ENCODE measurements at regions not wholly inside any gene's neighbourhood (a gene's known extent, or its start where the extent isn't known, plus 50 kb on each side); places are given as distances from the start of the nearest gene placed in this dataset.

DNA sequence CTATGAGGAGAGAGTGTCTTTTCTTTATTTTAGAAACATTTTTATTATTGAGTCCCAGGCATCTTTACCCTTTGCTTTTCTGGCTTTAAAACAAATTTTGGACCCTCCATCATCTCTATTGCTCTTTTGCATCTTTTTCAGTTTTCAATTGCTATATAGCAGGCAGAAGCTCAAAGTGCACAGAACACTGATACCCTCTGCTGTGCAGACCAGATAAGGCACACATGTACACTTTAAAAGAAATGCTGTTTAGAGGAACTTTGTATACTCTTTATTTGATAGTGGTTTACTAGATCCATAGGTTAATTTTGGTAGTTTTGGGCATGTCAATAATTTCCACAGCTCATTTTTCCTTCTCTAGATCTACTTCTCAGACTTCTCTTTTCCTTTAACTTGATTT, 324.2 kb downstream of the SH2D4B start:
- no peak for DNase-seq

DNA sequence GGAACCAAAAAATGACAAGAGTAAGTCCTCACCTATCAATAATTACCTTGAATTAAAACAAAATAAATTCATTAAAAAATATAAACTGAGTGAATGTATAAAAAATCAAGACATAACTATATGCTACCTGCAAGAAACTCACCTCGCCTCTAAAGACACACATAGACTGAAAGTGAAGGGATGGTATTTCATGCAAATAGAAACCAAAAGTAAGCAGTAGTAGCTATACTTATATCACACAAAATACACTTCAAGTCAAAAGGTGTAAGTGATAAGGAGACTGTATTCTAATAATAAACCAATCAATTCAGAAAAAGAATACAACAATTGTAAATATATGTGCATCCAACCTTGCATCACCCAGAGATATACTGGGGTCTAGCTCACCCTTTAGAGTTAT, 332.6 kb downstream of the SH2D4B start:
- no peak for DNase-seq

DNA sequence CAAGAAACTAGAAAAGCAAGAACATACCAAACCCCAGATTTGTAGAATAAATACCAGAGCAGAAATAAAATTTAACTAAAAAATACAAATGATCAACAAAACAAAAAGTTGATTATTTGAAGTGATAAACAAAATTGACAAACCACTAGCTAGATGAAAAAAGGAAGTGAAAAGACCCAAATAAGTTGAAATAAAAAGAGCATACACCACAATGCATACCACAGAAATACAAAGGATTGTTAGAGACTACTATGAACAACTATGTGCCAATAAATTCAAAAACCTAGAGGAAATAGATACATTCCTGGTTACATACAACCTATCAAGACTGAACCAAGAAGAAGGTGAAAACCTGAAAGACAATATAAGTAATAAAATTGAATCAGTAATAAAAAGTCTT, 333.4 kb downstream of the SH2D4B start:
- DNase-seq, result no peak

DNA sequence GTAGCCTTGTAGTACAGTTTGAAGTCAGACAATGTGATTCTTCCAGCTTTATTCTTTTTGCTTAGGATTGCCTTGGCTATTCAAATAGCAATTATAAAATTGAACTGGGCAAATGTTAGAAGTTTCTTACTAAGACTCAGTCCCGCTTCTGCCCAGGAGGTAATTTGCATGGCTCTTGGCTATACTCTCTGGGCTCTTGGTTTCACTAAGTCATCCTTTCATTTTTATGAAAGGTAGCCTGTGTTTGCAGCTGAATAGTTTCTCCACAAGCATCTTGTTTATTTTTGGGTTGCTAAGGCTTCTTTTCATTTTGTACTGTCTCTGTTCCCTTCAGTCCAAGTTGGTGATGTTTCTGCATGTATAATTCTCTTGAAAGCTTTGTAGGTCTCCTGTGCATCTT, 340.6 kb downstream of the SH2D4B start:
- DNase-seq, result no peak

DNA sequence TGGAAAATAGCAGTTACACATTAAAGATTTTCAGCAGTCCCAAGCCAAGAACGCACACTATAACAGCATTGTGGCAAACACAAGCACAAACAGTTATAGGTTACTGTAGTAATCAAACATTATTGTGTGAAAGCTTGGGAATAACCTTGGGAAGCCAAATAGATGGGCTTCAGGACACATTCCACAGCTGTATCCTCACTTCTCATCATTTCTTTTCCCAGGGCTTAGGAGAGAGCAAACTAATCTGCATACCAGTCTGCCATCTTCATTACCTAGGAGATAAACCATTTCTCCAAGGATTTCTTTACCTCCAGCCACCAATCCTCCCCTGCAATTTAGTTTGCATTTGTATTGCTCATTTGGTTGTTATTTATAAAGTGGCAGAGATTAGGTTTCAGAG, 352.4 kb downstream of the SH2D4B start:
- DNase-seq, result no peak

DNA sequence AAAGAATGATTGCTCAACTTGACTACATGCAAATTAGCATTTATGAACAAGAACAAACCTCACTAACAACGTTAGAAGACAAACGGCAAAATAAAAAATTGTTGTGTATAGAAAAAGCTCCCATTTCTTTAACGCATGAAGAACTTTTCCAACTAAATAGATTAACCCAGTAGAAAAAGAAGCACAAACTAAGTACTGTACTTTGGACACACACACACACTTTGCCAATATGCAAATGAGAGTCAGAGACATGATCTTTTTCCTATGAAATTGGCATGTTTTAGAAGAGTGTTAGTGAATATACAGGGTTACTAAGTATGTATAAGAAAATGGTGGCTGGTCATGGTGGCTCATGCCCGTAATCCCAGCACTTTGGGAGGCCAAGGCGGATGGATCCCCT, 355.6 kb downstream of the SH2D4B start:
- no peak for DNase-seq

DNA sequence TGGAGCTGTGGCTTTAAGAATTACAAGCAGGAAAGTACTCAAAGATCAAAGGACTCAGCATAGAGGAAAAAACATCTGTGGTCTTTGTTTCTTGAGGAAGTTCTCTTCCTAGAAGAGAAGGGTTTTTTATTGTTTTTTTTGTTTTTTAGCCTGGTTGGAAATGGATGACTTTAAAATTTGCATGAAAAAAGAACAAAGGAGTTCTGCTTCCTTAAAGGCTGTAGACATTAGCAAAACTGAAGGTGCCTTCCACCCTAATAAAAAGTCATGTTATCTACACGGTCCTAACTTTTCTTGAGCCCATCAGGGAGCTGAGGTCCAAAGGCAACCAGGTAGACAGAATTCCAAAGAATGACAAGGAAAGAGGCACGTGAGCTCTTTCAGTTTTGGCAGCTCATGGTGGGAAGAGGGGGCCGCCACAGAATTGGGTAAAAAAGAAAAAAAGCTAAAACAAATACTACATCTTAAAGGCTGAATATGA, 356.6 kb downstream of the SH2D4B start:
- DNase-seq, result no peak

DNA sequence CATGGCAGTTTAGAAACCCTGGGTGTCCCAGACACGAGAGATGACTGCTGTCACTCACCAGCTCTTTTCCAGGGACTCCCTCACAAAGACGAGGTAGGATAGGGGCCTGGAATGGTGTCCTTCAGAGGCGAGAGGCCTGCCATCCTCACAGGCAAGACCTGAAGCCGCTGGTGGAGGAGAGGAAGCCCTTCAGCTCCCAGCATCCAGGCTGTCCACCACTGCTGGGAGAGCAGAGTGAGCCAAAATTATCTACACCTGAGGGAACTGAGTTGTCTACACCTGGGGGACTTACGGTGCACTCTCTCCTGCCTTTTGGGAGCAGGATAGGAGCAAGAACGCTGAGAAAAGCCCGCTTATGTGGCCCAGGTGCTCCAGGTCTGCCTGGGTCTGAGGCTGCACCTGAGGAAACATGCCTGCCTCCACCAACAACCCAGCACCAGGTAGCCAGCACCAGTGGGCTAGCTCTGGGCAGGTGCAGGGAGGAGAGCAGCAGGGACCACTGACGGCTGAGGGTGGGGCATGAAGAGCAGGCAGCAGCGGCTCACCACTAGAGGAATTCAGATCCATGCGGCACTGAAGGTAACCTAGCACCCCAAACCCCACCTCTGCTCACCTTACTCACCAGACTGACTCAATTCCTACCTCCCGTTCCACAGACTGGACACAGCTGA, 357.2 kb downstream of the SH2D4B start:
- no peak for DNase-seq

DNA sequence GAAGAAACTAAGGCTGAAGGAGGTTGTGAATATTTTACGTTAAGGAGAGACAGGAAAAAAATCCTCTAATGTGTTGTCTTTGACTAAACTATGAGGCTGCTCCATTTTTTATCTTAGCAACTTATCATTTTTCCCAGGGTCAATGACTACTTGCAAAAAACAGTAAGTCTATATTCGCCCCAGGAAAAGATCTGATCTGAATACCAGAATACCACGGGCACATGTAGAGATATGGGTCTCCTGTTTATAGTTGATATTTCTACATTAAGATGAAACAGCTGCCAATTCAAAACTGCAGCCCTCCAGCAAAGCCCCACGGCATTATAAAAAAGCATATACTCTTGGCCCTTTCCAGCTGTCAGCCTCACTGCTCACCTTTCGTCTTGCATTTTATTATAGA, 358.4 kb downstream of the SH2D4B start:
- no peak for DNase-seq

DNA sequence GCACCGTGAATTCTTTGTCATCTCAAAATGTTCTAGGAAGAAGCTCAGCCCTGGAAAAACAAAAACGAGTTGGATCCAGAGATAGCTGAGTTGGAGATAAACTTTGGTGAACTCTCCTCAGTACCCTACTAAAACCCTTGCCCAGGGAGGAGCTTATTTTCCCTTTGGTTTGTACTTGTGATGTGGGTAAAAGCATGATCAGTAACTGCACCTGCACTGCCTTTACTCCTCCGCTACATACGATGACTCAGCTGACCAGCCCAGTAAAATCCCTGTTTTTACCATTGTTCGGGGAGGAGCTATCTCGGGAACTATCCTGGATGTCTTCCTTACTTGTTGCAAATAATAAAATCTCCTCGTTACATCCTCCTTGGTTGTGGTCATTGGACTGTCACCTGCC, 359.3 kb downstream of the SH2D4B start:
- no peak for DNase-seq

DNA sequence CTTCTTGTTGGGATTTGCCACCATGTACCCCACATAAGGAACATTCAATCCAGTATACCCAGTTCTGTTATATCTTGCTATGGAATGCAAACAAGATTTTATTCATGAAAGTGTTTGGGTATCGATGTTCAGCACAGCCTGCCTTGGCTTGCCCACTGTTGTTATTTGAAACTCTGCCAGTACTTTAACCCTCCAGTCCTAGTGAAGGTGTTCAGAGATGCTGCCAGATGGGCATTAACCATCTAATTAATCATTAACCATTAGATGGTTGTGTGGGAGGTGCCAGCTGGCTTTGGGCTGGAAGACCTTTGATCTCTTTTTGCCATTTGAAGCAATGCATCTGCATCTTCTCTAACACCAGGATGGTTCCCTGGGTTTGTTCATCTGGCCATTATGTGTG, 363.0 kb downstream of the SH2D4B start:
- DNase-seq, result no peak

DNA sequence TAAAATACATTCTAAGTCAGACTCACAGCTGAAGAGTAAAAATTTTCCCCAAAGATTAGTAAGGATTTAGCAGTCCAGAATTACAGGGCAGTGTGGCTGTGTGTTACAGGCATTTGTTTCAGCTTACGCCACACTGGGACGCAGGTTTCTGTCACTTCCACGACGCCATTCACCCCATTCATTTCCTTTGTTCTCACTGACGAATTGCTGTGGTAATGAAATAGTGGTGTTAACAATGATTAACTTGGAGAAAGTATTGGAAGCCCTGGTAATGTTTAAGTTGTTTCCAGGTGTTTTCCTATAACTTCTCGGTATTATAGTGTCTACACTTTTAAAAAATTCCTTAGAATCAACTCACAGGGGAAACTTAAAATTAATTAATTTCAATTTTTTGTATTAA, 370.9 kb downstream of the SH2D4B start:
- DNase-seq, result no peak

DNA sequence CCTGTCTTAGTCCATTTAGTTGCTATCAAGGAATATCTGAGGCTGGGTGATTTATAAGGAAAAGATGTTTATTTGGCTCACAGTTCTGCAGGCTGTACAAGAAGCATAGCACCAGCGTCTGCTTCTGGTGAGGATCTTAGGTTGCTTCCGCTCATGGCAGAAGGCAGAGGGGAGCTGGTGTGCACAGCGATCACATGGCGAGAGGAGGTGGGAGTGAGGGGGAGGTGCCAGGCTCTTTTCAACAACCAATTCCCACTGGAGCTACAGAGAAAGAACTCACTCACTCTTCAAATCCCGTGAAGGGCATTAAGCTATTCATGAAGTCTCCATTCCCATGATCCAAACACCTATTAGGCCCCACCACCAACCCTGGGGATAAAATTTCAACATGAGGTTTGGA, 371.6 kb downstream of the SH2D4B start:
- no peak for DNase-seq

DNA sequence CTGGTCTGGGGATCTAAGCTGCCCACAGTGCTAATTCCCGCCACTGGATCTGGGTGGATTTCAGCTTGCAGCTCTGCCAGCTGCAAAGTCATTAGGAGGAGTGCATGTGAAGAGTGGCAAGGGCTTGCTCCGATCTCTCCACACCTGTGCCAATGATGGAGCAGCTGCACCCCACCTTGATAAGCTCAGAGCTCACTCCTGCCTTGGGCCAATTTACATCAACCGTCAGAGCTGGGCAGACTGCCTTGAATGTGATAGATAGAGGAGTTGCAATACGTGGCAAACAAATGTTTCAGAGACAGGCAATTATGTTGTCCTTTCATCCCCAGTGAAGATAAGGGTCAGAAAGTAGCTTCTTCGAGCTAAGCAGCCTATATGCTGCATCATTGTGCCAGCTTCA, 379.9 kb downstream of the SH2D4B start:
- no peak for DNase-seq

DNA sequence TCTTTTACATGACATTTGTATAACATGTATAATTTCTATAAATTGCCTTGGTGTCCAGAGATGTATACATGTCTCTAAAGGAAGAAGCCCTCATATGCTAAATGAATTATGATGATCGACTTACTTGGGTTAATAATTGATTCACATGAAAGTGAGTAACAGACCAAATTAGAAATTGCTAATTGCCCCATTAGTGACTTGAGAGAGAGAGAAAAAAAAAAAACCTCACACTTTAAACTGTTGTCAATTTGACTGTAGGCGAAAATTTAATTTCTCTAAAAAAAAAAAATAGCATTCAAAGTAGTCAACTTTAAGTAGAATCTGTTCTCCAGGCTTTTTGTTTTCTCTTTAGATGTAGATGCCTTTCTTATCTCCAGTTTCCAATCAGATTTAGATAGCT, 383.3 kb downstream of the SH2D4B start:
- DNase-seq, result no peak

DNA sequence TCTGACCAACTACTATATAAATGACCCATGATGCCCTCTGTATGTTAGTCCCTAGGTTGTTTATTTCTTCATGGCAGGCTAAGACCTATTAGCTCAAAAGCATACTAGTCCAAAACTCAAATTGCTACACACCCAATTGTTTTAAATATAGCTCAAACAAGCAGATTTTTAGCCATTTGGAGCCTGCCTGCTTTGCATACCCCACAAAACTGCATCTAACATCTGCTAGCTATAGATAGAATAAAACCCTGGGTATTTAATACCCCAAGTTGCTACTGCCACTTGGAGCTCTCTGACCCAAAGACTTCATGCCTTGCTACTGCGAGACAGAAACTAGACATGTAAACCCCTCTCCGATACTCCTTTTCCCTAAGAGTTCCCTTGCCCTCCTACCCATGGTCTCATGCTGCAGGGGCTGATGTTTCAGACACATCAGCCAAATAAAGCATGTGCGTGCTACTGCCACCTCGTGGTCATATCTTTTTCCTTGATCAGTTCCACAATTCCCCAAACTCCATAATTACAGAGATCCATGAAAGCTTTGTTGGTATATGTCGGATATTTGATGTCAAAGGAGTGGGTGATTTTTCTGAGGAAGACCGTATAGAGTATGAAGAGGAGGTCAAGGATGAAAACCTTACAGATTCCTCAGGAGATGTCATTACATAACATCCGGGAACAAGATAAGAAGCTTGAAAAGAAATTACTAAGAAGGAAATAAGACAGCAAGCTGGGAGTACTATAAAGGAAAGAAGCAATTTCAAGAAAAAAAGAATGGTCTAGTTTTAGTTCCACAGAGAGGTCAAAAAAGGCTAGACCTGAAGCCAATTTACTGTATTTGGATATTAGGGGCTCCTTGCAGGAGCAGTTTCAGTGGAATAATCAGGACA, 386.6 kb downstream of the SH2D4B start:
- peak; percentile 70 for DNase-seq

DNA sequence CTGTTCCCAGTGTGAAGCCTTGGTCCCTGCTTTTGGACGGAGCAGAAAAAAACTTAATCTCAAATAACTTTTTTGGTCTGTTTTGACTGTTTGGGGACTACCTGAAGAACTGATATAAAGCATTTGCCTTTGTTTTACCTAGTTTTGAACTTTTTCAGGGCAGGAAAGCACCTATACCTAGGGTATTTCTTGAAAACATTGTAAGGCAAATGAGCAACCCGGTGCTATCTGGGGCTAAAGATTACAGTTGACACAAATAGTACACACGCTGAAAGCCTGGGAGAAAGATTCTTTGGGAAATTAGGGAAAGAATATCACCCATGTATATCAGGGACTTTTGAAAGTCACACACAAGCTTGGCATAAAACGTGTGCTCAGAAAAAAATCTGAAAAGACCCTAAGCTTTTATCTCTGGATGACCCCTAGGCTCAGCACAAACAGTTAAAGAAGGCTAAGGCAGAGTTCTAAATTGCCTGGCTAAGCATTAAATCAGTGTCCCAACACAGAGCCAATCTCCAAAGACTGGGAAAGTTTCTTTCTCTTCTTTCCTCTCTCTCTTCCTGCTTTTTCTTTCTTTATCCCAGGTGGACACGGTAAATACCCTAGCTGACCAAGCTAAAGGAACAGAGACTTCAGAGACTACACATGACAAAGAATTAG, 389.8 kb downstream of the SH2D4B start:
- no peak for DNase-seq

DNA sequence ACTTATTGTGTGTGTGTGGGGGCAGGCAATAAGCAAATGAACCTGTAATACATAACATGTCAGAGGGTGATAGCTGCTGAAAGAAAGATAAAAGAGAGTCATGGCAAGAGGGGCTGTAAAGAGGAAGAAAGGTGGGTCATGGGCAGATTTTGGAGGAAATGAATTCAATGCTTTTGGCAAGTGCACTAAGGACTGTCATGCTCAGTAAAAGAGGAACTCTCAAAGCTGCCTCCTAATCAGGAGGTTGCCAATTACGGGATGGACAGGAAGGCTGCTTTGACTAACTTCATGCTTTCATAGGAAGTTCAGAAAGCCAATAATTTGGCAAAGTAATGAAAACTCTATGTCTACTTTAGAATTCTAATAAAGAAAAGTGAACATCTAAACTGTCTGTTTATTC, 401.2 kb downstream of the SH2D4B start:
- DNase-seq, result no peak

DNA sequence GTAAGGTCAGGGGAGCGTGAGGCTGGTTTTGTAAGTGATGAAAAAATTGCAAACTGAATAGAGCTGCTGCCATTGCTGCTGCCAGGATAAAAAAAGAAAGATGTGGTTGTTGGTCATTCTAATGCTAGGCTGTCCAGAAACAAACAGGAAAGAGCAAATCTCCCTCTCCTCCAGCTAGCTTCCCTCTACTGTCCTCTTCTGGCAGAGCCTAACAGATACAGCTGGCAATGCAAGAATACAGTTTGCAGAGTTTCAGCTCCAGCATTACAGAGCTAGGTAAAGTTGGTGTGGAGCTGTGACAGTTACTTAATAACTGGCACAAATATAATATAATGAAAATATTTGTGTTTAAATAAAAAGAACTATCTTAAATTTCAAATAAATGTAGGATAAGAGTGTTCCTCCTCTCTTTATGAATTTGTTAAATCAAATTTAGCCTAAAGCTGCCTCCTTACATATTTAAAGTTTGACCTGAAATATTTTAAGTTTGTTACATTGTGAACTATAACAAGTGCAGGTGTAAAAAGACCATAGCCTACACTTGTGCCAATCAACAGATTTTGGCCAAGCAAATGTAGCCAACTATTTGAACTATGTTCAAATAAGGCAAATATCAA, 407.7 kb downstream of the SH2D4B start:
- DNase-seq, result no peak

DNA sequence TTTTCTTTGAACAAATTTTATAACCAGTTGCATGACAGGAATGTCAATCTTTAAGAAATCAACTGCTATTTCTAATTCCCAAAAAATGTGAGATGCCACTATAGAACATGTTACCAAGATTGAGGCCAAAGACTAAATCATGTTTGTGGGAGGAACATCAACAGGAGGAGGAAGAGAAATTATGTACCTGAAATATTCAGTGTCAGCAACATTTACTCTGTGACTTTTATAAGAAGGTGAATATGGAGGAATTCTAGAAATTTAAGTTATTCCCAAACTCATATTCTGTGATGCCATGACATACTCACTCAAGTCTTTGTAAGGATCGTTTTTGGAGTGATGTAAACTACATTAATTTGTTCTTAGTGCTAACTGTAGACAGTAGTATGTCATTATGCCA, 408.4 kb downstream of the SH2D4B start:
- no peak for DNase-seq

DNA sequence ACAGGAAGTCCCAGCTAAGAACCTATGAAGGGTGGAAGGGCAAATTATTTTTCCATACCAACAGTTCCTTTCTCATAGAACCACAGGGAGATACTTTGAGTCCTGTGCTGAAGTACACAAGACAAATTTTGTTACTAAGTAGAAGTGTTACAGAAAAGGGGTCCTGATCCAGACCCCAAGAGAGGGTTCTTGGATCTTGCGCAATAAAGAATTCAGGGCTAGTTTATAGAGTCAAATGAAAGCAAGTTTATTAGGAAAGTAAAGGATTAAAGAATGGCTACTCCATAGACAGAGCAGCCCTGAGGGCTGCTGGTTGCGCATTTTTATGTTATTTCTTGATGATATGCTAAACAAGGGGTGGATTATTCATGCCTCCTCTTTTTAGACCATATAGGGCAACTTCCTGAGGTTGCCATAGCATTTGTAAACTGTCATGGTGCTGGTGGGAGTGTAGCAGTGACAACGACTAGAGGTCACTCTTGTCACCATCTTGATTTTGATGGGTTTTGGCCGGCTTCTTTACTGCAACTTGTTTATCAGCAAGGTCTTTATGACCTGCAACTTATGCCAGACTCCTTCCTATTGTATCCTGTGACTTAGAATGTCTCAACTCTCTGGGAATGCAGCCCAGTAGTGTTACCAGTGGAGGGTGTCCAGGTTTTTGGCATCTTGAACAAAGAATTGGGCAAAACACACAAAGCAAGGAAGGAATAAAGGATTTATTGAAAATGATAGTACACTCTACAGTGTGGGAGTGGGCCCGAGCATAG, 409.4 kb downstream of the SH2D4B start:
- DNase-seq, result no peak

DNA sequence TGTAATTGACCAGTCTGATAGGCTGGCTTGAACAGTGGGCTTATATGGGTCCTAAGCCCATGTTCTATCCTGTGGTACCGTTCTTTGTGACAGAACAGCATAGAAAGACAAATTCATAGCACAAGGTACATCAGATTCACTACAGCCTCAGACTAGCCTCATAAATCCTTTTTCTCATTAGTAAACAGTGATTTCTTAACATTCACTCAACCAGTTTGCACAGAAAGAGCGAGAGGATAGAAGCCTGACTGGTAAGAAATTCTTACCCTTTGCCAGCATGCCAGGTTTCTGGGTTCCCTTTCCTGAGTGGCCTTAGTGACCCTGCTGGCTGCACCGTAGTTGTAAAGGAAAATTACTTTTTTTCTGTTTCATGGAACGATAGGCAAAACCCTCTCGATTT, 412.1 kb downstream of the SH2D4B start:
- DNase-seq, result no peak

DNA sequence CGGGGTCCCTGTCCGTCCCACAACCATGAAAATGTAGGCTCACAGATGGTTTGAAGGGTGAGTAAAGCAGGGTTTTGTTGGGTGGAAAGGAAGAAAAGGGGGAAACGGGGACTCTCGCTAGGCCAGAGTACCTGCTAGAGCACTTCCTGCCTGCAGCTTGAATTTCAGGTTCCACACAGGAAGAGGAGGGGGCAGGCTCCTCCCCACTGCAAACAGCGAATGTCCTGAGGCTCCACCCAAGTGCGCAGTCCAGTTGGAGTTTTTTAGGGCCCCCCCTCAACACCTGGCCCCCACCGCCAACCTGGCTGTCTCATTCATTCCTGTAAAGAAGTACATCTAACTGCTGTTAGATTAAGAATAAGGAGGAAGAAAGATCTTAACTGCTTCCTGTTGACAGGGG, 414.7 kb downstream of the SH2D4B start:
- no peak for DNase-seq
